GM18508 (cell line): ENCODE measurements at regions not wholly inside any gene's neighbourhood (a gene's known extent, or its start where the extent isn't known, plus 50 kb on each side); places are given as distances from the start of the nearest gene placed in this dataset.
"Not testable (repeated sequence)": the region's sequence is repeated elsewhere in the genome, so short reads cannot be mapped to it uniquely, and the experiment has no call there.

Experiments
- ATAC-seq: cut with Tn5 transposase; IDR thresholded peaks from one replicate; pipeline ENCODE4 v1.9.1; 2021; ENCODE audit warnings: moderate number of reproducible peaks; ENCODE audit not compliant: insufficient read depth, unreplicated experiment

DNA sequence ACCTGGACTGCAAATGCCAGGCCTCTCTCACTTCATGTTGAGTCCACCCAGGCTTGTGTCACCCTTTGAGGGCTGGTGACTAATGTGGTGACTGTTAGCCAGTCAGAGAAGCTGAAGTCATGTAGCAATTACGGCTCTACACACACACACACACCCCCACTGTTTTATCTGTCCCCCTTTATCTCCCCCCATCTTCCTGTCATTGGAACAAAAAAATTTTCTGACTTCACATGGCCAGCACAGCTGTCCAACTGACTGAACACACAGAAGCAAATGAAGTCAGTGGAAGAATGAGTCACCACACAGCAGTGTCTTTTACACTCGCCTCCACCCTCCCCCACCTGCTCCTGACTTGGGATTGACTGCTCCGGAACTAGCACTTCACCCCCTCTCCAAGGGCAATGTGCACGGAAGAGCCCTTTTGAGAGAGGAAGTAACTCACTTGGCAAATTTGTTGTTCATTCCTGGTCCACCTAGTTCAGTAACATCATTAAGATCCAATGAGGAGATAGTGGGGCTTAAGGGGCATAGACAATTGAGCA, 198.0 kb downstream of the RNF144B start:
- no peak for ATAC-seq

DNA sequence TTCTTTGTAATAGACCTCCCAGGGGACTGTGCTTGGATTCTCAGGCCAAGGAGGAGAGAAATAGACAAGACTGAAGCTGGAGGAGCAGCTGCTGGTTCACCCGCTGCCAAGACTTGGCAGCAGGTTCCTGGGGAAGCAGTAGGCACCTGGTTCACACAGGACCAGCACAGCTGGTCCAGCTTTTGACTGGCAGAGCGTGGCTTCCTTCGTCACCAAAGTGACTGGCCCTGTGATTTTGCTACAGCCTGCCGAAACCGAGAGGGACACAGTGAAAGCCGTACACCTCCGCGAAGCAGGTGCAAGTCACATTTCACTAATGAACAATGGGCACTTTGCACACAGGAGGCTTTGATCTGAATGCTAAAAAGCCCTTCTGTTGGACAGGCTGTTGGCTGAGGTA, 199.0 kb downstream of the RNF144B start:
- no peak for ATAC-seq

DNA sequence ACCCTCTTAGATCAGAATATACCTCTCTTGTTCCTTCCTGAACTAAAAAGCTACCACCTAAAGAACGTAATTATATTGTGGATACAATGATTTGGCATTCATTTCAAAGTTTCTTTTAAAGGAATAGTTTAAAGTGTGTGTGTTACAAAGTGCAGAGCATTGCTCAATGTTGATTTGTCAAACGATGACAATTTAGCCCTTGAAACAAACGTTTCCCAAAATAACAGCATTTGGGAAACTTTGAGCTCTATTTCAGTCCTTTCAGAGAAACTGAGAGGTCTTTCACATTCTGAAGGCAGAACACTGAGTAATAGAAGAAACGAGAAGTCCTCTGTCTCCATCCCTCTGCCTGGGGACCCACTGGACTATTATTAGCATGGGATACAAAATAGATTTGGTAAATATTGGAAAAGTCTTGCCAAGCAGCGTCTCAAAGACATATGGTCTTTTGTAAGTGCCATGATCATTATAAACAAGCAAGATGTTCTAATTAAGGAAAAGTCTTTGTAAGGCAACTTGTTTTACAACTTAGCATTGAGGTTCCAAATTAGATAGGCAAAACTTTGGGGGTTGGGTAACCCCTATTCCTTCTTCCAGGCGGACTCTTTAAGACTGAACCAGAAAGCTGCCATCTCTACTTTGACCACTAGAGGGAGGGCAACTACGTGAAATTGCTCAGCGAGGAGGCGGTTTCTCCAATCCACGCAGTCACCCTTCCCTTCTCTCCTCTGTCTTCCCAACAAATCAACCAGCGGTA, 208.8 kb downstream of the RNF144B start:
- ATAC-seq = no peak

DNA sequence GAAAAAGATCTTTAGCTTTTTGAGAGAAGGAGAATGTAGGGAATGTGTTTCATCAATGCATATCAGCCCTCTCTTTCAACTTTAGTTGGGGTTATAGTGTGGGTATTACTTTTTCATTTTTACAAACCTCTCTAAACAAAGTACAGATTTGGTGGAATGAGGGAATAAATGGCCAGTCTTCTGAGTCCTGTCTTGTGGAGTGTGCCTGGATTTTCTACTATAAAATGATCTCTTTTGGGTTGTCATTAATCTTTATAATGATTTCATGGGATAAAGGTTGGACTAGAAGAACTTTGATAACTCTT, 209.3 kb downstream of the RNF144B start:
- no peak for ATAC-seq

DNA sequence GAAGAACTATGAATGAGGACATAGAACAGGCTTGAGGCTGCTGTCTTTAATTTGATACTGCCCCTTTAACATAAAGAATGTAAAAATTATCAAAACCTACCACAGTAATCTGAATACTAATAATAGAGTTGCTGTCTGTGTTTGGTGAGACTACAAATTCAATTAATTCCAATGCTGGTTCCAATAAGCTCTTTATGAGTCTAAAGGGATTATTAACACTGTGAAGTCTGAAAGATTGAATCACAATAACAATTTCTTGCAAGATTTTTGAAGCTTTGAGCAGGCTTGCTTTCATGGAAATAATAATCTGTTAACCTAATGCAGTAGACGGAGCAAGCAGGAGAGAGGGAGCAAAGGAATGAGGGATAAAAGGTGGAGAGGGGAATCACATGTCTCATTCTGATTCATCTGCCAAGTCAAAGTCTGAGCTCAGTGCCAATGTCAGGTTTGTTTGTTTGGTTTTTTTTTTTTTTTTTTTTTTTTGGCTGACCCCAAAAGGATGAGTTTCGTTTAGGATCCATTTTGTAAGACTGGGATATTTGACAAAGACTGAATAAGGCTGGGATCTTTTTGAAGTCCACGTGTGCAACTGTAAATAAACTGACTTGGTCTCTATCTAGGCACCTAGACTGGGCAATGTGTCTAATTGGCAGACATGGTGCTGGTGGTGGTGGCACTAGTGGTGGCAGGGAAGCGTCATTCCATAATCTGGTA, 211.6 kb downstream of the RNF144B start:
- ATAC-seq = no peak

DNA sequence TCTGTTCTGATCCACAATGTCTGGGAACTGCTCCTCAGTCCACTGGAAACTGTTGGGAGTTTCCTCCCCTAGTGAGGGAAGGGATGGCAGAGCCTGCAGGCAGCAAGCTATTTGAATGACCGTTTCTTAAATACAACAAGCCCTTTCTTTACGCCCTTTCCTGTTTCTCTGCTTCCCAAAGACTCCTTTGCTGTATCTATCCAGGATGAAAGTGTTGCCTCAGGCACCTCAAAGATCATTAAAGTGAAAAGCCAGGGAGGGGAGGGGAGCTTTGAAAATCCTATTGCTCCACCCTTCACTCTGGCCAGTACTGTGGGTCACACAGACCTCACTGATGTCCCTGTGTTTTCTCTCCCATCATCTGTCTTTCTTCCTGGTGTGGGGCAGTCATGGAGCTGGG, 213.1 kb downstream of the RNF144B start:
- ATAC-seq = no peak

DNA sequence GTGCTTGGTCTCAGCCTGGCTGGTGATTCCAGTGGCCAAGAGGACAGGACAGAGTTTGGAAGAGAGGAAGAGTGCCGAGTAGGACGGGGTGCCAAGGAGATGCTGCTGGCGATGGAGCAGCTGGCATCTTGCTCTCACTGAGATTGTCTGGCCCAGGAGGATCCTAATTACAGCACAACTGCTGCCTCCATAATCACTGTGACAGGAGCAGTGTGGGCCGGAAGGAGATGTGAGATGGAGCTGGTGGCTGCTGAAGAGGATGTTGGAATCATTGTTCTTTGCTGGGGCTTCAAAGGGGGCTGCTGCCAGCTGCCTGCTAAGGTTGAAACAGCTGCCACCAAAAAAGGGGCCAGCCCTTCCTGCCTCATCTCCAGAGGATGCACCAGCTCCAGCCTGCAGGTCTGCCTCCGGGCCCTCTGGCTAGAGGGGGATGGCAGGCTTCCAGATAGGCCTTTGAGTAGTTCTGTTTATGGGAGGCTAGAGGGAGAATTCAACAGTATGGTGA, 214.4 kb downstream of the RNF144B start:
- no peak for ATAC-seq

DNA sequence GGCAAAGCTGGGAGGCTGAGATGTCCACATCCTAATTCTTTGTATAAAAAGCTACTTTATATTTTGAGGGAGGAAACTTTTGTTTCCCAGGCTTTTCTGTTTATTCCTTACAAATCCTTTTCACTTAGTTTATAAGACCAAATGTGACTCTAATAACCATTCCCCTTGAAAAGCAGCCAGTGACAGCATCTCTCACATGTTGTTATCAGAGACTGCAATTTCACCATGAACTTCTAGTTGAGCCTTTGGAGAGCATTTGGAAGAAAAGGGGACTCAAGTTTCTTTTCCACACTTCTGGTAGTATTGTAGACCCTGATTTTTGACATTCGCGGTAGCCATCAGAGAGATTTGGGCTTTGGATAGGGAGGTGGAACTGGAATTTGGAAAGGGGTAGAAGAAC, 215.8 kb downstream of the RNF144B start:
- no peak for ATAC-seq

DNA sequence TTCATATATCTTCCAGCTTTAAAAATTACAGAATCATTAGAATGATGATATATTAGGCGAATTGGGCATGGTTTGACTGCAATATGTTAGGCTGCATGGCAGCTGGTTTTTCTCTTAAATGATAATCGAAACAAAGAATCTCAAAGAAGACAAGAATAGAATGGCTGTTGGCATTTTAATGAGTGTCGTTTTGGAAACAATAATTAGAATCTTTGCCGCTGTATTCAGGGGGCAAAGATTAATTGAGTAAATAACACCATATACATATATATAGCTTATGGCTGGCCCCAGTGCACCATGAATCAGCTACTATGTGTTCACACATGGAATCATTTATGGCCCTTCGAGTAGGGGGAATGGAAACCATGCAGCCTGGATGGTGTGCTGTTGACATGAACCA, 216.2 kb downstream of the RNF144B start:
- ATAC-seq = no peak

DNA sequence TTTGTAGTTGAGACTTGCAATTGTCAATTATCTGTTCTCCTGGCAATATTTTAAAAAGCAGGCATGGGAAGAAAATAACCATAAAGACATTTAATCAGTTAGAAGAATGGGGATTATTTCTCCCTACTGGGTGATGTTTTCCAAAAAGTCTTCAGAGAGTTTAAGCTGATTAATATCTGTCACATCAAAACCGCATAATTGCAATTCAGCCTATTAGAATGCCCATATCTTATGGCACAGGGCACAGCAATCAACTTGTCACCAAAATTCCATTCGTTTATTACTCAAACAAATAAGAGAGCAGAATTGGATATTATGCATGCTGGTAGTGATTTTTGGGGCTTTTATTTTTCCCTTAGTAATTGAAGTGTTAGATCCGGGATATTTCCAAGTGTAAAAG, 218.7 kb downstream of the RNF144B start:
- no peak for ATAC-seq

DNA sequence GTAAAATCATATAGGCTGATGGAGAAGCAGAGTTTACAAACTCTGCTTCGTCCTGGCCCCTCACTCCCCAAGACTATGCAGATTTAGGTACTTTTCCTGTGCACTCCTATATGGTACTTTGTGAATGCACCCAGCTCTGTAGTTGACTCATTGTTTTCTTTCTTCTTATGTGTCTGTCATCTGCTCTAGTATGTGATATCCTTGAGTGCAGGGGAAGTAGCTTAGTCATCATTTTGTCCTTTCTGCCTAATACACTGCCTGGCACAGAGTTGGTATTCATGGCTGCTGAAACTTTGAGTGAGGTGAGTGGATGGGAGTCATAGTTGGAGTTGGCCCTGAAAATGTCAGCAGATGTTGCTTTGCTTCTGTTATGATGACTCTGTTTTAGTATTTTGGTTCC, 222.6 kb downstream of the RNF144B start:
- no peak for ATAC-seq

DNA sequence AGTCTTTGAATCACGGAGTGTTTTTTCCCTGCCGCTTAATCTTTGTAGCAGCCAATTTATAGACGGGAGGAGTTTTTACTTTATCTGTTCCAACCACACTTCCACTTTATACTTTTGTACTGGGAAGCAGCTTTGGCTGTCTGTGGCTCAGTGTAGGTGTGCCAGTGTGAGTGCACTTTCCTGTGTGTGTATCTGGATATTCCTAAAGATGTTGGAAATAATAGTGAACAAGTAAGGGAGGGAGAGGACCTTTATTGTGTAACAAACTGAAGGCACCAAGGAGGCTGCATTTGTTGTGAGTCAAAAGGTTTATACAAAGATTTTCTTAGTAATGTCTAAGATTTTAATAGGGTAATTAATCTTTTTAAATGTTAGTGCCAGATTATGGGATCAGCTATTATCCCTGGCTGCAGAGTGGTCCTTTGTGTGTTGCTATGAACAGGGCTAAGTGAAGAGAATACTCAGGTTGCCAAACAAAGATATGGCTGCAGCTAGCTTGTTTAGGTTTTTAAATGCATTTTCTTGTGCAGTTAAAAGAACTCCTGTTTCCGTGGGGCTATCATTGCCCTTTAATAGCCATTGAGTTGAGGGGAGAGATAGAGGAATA, 226.3 kb downstream of the RNF144B start:
- no peak for ATAC-seq

DNA sequence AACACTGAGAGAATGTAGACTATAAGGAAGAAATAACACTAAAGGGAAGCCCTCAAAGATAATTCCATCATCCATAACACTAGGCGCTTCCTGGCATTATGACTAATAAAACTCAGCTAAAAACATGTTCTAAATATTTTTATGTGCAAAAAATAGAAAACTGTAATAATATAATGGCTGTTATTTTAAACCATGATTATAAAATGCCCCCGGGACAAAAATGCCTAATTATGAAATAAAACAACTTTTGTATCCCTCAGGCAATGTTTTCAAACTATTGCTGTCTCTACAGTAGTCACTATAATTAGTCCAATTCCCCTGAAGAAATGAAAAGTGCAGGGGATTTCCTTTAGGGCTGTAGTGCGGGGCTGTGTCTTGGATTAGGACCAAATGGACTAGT, 242.4 kb downstream of the RNF144B start:
- ATAC-seq = no peak

DNA sequence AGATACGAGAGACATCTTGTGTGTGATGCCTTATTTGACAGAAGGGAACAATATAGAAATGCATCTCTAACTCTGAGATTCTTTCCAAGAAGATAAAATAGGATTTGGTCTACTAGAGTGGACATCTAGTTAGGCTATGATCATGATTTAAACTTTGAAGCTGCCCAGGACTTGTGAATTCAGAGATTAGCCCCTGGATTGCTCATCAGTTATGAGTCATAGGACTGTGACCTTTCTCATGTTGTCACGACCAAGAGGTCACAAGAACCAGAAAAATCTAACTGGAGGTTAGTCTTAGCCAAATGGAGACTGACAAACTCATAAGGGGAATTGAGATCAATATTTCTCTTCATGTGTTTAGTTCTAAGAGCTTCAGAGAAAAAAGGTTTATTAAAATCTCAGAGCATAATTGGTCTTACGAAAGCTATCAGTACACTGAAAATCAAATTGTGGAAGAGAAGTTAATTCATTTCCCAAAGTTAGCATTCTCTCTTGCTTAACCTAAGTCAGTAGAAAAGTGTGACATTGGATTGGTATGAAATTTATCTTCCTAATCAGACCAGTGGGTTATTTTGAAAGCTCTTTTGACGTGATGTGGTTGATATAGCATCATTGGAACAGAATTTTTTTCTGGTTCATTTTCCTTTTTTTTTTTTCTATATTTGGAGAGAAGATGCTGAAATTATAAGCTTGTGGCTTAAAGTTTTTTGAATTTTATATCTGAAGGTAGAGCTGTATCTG, 245.7 kb downstream of the RNF144B start:
- ATAC-seq = no peak

DNA sequence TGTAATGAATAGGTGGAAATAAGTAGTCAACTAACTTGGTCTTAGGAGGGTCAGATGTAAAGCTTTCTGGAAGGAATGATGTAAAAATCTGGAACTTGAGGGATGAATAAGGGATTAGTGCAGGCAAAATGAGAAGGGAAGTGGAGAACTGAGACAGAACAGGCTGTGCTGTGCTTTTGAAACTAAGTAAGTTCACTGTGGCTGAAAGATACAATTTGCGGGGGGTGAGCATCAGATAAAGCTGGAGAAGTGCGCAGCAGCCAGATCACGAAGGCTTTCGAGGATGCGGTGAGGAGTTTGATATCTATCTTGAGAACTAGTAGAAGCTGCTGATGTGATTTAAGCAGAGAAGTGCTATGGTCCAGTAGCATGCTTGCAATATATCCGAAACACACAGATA, 247.8 kb downstream of the RNF144B start:
- ATAC-seq = no peak

DNA sequence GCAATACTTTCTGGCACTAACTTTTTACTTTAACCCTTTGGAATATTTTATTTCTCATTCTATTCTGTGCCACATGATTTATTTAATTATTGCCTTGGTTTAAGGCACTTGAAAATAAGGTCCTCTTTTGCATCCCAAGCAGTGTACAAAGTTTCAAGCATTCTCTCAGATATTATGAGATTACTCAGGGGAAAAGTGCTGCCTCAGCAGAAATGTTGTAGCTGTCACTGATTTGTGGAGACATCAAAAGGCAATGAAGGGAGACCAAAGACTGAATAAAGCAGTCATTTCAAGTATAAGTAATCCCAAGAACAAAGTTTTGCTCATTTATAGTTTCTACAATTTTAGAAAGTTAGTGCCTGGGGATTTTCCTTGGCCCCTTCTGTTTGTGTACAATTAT, 253.0 kb downstream of the RNF144B start:
- no peak for ATAC-seq

DNA sequence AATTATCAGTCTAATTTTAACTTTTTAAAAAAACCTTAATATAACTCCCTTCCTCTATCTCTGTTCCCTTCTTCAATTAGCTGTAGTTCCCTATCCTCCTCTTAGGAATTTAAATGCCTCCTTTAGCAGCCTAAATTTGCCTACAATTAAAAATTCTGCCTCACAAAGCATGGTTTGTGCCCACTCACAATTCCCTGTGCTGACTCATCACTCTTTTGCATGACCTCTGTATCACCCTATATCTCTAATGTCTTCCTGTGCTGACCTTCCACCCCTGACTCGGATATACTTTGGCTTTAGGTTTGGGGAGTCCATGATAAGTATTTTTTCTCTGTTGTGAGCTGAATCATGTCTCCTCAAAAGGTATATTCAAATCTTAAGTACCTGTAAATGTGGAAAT, 253.6 kb downstream of the RNF144B start:
- no peak for ATAC-seq

DNA sequence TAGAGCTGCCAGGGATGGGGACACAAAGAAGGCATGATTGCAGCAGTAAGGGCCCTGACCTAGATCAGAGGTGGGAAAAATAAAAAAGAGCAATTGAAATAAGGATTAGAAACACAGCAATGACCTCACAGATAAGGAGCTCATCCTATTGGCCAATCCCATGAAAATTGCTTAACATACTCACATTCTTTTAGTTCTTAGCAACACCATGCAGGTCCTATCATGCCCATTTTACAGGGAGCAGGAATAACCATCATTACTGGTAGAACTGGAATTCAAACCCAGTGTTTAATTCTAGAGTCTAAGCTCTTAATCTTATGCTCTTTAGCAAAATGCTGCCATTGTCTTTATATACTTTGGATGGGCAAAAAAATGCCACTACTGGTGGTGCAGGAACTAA, 267.7 kb downstream of the RNF144B start:
- ATAC-seq = no peak

DNA sequence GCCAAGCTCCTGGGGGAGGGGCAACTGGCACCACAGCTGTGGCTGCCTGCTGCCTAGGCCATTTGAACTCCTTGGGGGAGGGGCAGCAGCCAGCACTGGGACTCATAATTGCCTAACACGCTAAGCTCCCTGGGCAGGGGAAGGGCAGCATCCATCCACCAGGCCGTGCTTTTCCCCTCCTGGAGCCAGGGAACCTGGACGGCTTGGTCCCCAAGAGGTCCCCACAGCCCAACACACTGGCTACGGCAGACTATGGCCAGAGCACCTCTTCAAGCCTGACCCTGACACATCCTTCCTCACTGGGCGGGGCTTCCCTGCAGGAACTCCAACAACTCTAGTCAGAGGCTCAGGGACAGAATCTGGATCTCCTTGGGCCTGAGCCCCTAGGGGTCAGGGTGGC, 269.4 kb downstream of the RNF144B start:
- no peak for ATAC-seq

DNA sequence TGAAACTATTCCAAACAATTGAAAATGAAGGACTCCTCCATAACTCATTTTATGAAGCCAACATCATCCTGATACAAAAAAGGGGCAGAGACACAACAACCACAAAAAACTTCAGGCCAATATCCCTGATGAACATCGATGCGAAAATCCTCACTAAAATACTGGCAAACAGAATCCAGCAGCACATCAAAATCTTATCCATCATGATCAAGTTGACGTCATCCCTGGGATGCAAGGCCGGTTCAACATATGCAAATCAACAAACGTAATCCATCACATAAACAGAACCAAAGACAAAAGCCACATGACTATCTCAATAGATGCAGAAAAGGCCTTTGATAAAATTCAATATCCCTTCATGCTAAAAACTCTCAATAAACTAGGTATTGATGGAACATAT, 272.8 kb downstream of the RNF144B start:
- not testable (repeated sequence) for ATAC-seq

DNA sequence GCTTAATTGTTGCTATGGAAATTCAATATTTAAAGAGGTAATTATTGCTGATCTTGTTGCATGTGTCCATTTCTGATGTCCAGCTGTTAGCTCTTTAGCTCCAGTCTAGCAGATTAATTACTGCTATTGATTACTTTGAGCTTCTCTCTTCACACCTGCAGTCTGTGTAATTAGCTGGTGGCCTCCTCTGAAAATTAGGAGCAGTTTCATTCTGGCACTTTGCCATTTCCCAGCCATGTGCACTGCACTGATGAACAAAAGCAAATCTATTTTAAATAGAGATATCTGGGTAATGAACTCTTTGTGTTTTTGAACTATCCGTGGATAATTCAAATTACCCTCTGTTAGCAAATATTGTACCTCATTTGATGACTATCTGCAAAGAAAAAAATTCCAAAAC, 275.9 kb downstream of the RNF144B start:
- no peak for ATAC-seq
